GM12892 (cell line): ENCODE measurements at regions not wholly inside any gene's neighbourhood (a gene's known extent, or its start where the extent isn't known, plus 50 kb on each side); places are given as distances from the start of the nearest gene placed in this dataset.

Experiments
- DNase-seq: peaks from one replicate; pipeline ENCODE4 v3.0.0; 2011; ENCODE audit not compliant: insufficient read length
- FAIRE-seq: peaks from 2 replicates; lab custom pipeline; 2011; peaks lifted over from hg19 to GRCh38; lab: Jason Lieb, UNC
- POLR2A ChIP-seq: IDR thresholded peaks from 2 replicates; pipeline ENCODE4 v1.6.1; 2011; ENCODE audit warnings: low read depth, low read length, control low read depth
- POLR2AphosphoS5 ChIP-seq: IDR thresholded peaks from 2 replicates; pipeline ENCODE4 v1.6.1; 2011; ENCODE audit warnings: low read depth, low read length, control low read depth
- TAF1 ChIP-seq: IDR thresholded peaks from 2 replicates; pipeline ENCODE4 v1.6.1; 2011; ENCODE audit warnings: low read depth, mild to moderate bottlenecking, control low read depth, low read length, borderline replicate concordance

DNA sequence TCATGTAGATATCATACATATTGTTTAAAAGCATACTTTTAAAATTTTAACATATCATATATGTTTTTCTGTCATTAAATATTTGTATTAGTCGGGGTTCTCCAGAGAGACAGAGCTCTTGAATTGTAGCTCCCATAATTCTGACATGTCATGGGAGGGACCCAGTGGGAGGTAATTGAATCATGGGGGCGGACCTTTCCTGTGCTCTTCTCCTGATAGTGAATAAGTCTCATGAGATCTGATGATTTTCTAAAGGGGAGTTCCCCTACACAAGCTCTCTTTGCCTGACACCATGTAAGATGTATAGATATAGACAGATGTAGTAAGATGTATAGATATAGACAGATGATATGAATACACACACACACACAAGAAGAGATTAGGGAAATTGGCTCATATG is 161.2 kb upstream of the ABI3BP start:
- no peak for TF ChIP-seq POLR2A
- no peak for TF ChIP-seq POLR2AphosphoS5
- TF ChIP-seq TAF1, result no peak
- no peak for DNase-seq
- no peak for FAIRE-seq

DNA sequence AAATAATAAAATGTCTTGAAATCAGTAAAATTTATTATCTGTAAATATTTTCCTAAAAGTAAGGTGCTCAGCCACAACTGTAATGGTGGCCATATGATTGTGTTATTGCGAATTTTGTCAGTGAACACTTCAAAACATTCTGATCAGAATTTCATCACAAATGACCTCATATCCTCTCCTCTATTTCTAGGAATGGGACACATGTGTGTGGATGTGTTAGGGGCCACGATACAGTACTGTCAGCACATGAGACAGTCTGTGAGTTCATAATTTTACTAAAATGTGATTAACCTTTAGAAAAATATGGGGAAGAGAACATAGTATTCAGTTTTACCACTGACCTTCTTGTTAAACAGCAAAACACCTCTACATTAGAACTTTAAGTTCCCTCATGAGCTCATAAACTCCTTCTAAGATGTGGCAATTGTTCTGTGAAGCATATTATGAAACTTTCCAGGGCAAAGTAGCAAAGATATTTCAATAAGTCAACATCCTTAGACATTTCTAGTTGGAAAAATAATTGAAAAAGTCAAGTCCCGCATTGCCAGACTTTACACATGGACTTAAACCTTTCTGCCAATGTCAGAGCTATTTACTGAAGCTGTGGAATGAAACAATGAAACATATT is 158.2 kb upstream of the ABI3BP start:
- no peak for DNase-seq
- TF ChIP-seq TAF1, result no peak
- no peak for FAIRE-seq

DNA sequence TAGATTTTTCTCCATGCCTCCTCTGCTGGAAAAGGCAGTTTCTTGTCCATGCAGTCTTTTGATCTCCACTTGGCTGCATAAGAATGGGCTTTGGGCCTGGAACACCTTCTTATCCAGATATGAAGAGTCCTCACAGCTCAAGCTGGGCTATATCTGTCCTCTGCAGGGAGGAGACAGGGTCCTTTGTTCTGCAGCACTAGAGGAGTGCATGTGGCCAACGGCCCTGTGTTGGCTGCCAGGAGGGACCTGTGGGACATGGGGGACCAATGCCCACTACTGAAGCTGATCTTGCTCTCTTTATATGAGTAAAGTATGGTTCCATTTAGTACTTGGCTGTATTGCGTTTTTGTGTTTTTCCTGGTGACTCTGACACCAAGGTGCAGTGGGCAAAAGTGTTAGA is 157.3 kb upstream of the ABI3BP start:
- FAIRE-seq (no peak), DNase-seq (no peak)
- TF ChIP-seq POLR2AphosphoS5, result no peak
- no peak for TF ChIP-seq TAF1
- TF ChIP-seq POLR2A, result no peak

DNA sequence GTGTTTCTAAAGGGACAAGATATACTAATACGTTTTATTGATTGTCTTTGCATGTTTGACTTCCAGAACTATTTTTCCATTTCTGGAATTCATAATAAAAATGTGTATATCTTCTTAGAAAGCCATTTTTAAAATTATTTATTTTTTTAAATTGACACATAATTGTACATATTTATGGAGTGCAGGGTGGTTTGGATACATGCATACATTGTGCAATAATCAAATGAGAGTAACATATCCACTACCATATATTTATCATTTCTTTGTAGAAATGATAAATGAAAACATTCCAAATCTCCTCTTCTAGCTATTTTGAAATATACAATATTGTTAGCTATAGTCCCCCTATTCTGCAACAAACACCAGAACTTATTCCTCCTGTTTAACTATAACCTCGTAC is 156.5 kb upstream of the ABI3BP start:
- FAIRE-seq (no peak), DNase-seq (no peak)
- no peak for TF ChIP-seq POLR2AphosphoS5
- no peak for TF ChIP-seq TAF1
- no peak for TF ChIP-seq POLR2A

DNA sequence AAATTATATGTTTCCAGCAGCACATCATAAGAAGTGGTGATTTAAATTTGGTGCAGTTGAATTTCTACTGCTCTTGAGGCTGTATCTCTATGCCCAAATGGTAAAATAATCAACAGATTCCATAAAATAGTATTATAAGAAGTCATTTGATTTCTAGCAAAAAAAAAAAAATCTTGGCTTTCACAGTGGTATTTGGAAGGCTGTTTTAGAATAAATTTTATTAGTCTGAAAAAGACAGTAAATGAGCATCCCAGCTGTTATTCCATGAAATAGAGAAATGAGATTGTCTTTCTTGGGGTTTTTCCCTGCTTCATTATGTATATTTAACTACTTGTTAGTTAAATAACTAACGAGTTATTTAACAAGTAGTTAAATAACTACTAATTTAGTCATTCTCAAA is 156.0 kb upstream of the ABI3BP start:
- no peak for DNase-seq
- no peak for FAIRE-seq
- TF ChIP-seq POLR2AphosphoS5 (no peak), POLR2A (no peak), TAF1 (no peak)

DNA sequence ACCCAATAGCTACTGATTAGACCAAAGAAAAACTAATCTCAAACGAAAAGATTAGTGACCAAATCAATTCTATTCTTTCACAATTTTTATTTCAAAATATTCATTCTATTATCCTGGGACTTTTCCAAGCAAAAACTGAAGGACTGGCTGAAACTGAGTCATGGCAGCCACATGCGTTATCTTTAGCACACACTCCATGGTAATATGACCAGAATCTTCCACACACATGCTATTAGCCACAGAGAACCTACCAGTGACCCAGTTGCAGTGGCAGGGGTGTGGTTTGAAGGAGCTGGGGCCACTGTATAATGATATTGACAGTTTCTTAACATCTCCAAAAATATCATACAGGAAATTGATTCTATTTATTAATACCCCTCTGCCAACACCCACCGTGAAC is 154.8 kb upstream of the ABI3BP start:
- FAIRE-seq, result no peak

DNA sequence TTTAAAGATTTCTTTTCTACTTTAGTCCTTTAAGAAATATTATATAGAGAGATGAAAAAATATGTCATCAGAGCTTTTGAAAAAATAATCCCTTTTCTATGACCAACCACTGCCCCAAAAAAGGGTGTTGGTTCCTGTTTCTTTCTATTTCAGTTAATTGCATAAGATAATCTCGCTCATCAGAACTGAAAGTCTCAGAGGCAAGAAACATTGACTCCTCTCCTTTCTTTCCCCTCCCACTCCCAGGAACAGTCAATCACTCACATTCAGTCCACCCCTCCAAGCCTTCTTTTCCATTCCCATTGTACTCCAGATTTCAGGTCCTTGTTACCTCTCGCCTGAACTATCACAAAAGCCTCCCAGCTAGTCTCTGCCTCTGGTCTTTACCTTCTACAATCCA is 153.7 kb upstream of the ABI3BP start:
- no peak for DNase-seq
- FAIRE-seq, result no peak
- no peak for TF ChIP-seq TAF1
- TF ChIP-seq POLR2AphosphoS5, result no peak
- TF ChIP-seq POLR2A, result no peak

More for the DNA sequence above, 154.8 kb upstream of the ABI3BP start:
- TF ChIP-seq TAF1 (no peak), POLR2AphosphoS5 (no peak), POLR2A (no peak)
- no peak for DNase-seq

DNA sequence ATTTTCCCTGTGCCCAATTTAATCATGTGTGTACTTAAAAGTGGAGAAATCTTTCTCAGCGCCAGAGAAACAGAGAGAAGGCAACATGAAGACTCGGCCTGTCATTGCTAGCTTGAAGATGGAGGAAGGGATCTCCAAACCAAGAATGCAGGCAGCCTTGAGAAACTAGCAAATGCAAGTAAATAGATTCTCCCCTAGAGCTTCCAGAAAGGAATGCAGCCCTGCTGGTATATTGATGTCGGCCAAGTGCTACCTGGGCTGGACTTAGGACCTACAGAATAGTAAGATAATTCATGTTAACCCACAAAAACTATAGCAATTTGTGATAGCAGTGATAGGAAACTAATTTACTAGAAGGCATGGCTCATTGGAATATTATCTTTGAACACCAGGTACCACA is 150.9 kb upstream of the ABI3BP start:
- FAIRE-seq (no peak), DNase-seq (no peak)
- TF ChIP-seq TAF1, result no peak
- TF ChIP-seq POLR2A, result no peak
- no peak for TF ChIP-seq POLR2AphosphoS5

DNA sequence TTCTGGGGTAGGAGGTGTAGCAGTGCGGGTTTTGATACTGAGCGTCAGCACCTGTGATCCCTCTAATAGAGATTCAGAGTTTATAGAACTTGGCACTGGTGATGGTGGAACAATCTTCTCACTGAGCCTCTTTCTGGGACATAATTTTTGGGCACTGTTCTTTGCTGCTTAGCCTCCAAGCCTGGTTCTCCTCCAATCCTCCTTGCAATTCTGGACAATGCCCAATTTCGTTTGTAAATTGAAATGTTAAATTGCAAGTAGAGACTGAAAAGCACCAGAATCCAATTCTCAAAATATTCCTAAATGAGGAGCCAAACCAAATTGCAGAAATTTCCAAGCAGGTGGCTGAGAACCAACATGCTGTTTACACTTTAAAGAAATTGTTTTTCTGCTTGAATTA is 149.8 kb upstream of the ABI3BP start:
- no peak for FAIRE-seq
- DNase-seq, result no peak
- no peak for TF ChIP-seq TAF1
- no peak for TF ChIP-seq POLR2A
- no peak for TF ChIP-seq POLR2AphosphoS5

DNA sequence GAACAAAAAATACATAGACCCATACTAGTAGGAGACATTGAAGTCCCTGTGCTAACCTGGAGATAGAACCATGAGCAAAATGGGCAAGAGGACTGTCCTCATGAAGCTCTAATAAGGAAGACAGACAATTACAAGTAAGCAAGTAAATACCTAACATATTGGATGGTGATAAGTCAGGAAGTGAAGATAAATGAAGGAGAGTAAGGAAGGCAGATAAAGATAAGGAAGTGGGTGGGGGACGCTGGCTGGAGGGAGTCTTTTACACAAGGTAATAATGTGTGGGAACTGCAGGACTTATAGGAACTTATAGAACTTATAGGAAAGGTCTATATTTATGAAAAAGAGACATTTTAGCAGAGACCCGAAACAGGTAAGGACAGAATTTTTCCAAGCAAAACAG is 148.9 kb upstream of the ABI3BP start:
- TF ChIP-seq POLR2AphosphoS5, result no peak
- no peak for TF ChIP-seq TAF1
- no peak for TF ChIP-seq POLR2A
- FAIRE-seq, result no peak
- DNase-seq, result no peak

DNA sequence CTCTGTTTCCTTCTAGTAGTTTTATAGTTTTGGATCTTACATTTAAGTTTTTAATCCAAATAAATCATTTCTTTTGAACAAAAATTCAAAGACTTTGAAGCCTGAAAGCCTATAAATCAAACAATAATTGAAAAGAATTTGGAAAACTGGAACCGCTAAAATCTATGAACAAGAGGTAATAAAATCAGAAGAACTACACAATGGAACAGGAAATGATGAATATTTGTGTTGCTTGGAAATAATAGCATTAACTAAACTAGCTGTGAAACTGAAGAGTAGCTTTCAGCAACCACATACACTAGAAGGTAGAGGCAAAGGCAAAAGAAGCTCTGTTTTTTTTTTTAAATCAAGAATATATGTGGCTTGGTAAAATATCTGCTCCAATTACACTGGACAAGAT is 147.9 kb upstream of the ABI3BP start:
- no peak for DNase-seq
- TF ChIP-seq POLR2A (no peak), POLR2AphosphoS5 (no peak)
- FAIRE-seq, result no peak

DNA sequence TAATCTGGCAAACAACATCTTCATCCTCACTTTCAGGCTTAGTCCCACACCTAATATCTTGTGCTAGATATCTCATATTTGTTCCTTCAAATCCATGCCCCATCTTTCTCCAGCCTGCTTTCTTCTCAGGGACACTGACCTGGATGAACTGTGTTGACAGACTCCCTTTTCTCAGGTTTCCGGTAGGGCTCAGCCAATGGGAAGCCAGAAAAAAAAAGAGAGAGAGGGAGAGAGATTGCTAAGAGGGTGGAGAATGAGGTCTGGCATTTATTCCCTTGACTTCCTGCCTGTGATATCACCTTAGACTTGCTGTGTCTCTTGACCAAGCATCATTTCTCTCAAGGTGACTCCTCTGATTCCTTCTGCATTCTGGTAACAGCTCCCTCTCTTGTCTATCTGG is 145.6 kb upstream of the ABI3BP start:
- no peak for DNase-seq
- no peak for FAIRE-seq
- TF ChIP-seq TAF1, result no peak
- TF ChIP-seq POLR2AphosphoS5, result no peak
- TF ChIP-seq POLR2A, result no peak
